HEK293 (cell line): ENCODE measurements at regions not wholly inside any gene's neighbourhood (a gene's known extent, or its start where the extent isn't known, plus 50 kb on each side); places are given as distances from the start of the nearest gene placed in this dataset.

Experiments used
- CTCF ChIA-PET: fragments of 350-600 bp; formaldehyde crosslinking; extraction: SDS; loops from one replicate; lab custom pipeline; 2021; ENCODE audit warnings: antibody characterized with exemption; lab: Yijun Ruan, JAX
- POLR2A ChIA-PET: fragments of 300-600 bp; formaldehyde crosslinking; extraction: SDS; loops from one replicate; lab custom pipeline; 2020; ENCODE audit warnings: antibody characterized with exemption, inconsistent platforms; lab: Yijun Ruan, JAX
- H3K27ac ChIP-seq: fragments of 200-500 bp; sonication (Bioruptor generic); 2 replicates; pipeline ENCODE4 v1.5.1; 2014; ENCODE audit warnings: low read depth, low read length, control low read depth, inconsistent platforms; ENCODE audit errors: extremely low read depth
- H3K36me3 ChIP-seq, 2 experiments: fragments of 200-500 bp in 1 of 2; sonication (Bioruptor generic) in 1 of 2; 1 replicate in 1 of 2; 2 replicates in 1 of 2; pipeline ENCODE4 v1.5.1; 2014 to 2017; ENCODE audit warnings: inconsistent platforms in 2 of 2, low read length in 2 of 2; ENCODE audit not compliant: control insufficient read depth in 2 of 2, insufficient read depth in 1 of 2
- H3K4me1 ChIP-seq: fragments of 200-500 bp; sonication (Bioruptor generic); 2 replicates; pipeline ENCODE4 v1.5.1; 2014; ENCODE audit warnings: mild to moderate bottlenecking, low read length, inconsistent platforms; ENCODE audit not compliant: control insufficient read depth, insufficient read depth
- H3K4me3 ChIP-seq: 2 replicates; pipeline ENCODE4 v1.5.1; 2011; ENCODE audit warnings: low read depth, mild to moderate bottlenecking, control low read depth, low read length, moderate library complexity
- H3K9me3 ChIP-seq: fragments of 200-500 bp; sonication (Bioruptor generic); 2 replicates; pipeline ENCODE4 v1.5.1; 2014; ENCODE audit warnings: low read depth, low read length, inconsistent platforms; ENCODE audit not compliant: control insufficient read depth, insufficient read depth
- MEIS1 ChIP-seq: sonication (generic); formaldehyde crosslinking; IDR thresholded peaks from 2 replicates; pipeline ENCODE4 v1.8.1; 2022; ENCODE audit warnings: missing genetic modification reagents, mild to moderate bottlenecking, borderline replicate concordance
- SP2 ChIP-seq: fragments of 450-650 bp; formaldehyde crosslinking; IDR thresholded peaks from 2 replicates; pipeline ENCODE4 v1.5.1; 2016; ENCODE audit warnings: missing biosample characterization, missing genetic modification characterization
- YY1 ChIP-seq: fragments of 450-650 bp; formaldehyde crosslinking; IDR thresholded peaks from 2 replicates; pipeline ENCODE4 v1.5.1; 2018; ENCODE audit warnings: missing biosample characterization, missing genetic modification characterization
- ZBTB11 ChIP-seq: fragments of 450-650 bp; formaldehyde crosslinking; conservative IDR thresholded peaks from 2 replicates; pipeline ENCODE4 v1.5.1; 2016; ENCODE audit warnings: low read depth, missing biosample characterization, missing genetic modification characterization
- ZFP69B ChIP-seq: fragments of 450-650 bp; formaldehyde crosslinking; IDR thresholded peaks from 2 replicates; pipeline ENCODE4 v1.5.1; 2016; ENCODE audit warnings: missing biosample characterization, missing genetic modification characterization
- ZNF10 ChIP-seq: fragments of 450-650 bp; formaldehyde crosslinking; IDR thresholded peaks from 2 replicates; pipeline ENCODE4 v1.5.1; 2017; ENCODE audit warnings: missing biosample characterization, missing genetic modification characterization
- ZNF16 ChIP-seq: fragments of 450-650 bp; formaldehyde crosslinking; IDR thresholded peaks from 2 replicates; pipeline ENCODE4 v1.5.1; 2016; ENCODE audit warnings: low read depth, missing biosample characterization, missing genetic modification characterization
- ZNF214 ChIP-seq: fragments of 450-650 bp; formaldehyde crosslinking; IDR thresholded peaks from 2 replicates; pipeline ENCODE4 v1.5.1; 2017; ENCODE audit warnings: missing biosample characterization, mild to moderate bottlenecking, missing genetic modification characterization, borderline replicate concordance
- ZNF221 ChIP-seq: fragments of 450-650 bp; formaldehyde crosslinking; IDR thresholded peaks from 2 replicates; pipeline ENCODE4 v1.5.1; 2017; ENCODE audit warnings: missing biosample characterization, missing genetic modification characterization, borderline replicate concordance
- ZNF341 ChIP-seq: fragments of 450-650 bp; formaldehyde crosslinking; IDR thresholded peaks from 2 replicates; pipeline ENCODE4; 2016; ENCODE audit warnings: low read depth, missing biosample characterization, missing genetic modification characterization
- ZNF416 ChIP-seq: fragments of 450-650 bp; formaldehyde crosslinking; IDR thresholded peaks from 2 replicates; pipeline ENCODE4 v1.5.1; 2016; ENCODE audit warnings: missing biosample characterization, missing genetic modification characterization
- ZNF501 ChIP-seq: fragments of 450-650 bp; formaldehyde crosslinking; IDR thresholded peaks from 2 replicates; pipeline ENCODE4 v1.5.1; 2016; ENCODE audit warnings: missing biosample characterization, missing genetic modification characterization
- ZNF518A ChIP-seq: fragments of 450-650 bp; formaldehyde crosslinking; conservative IDR thresholded peaks from 2 replicates; pipeline ENCODE4 v1.5.1; 2016; ENCODE audit warnings: low read depth, missing biosample characterization, missing genetic modification characterization
- ZNF596 ChIP-seq: fragments of 450-650 bp; IDR thresholded peaks from 2 replicates; pipeline ENCODE4 v1.5.0; 2018; ENCODE audit warnings: missing biosample characterization, mild to moderate bottlenecking, missing genetic modification characterization, moderate library complexity
- ZNF701 ChIP-seq: fragments of 450-650 bp; formaldehyde crosslinking; IDR thresholded peaks from 2 replicates; pipeline ENCODE4 v1.5.1; 2016; ENCODE audit warnings: missing biosample characterization, missing genetic modification characterization
- ZNF76 ChIP-seq: fragments of 450-650 bp; formaldehyde crosslinking; IDR thresholded peaks from 2 replicates; pipeline ENCODE4; 2016; ENCODE audit warnings: low read depth, missing biosample characterization, missing genetic modification characterization, borderline replicate concordance
- ZNF776 ChIP-seq: fragments of 450-650 bp; formaldehyde crosslinking; IDR thresholded peaks from 2 replicates; pipeline ENCODE4 v1.5.0; 2017; ENCODE audit warnings: missing biosample characterization, missing genetic modification characterization, borderline replicate concordance
- ZNF792 ChIP-seq: fragments of 450-650 bp; formaldehyde crosslinking; IDR thresholded peaks from 2 replicates; pipeline ENCODE4 v1.5.1; 2016; ENCODE audit warnings: missing biosample characterization, missing genetic modification characterization
- ZSCAN23 ChIP-seq: fragments of 450-650 bp; formaldehyde crosslinking; IDR thresholded peaks from 2 replicates; pipeline ENCODE4 v1.5.1; 2016; ENCODE audit warnings: missing biosample characterization, missing genetic modification characterization
- ZSCAN30 ChIP-seq: fragments of 450-650 bp; IDR thresholded peaks from 2 replicates; pipeline ENCODE4 v1.5.1; 2018; ENCODE audit warnings: missing biosample characterization, mild to moderate bottlenecking, missing genetic modification characterization, moderate library complexity
- TF ChIP-seq, protein P1 (sequence below): fragments of 450-650 bp; formaldehyde crosslinking; IDR thresholded peaks from 2 replicates; pipeline ENCODE4 v1.5.1; 2016; ENCODE audit warnings: missing biosample characterization, missing genetic modification characterization
- TF ChIP-seq, protein P2 (sequence below): fragments of 450-650 bp; formaldehyde crosslinking; IDR thresholded peaks from 2 replicates; pipeline ENCODE4 v1.5.1; 2016; ENCODE audit warnings: missing biosample characterization, missing genetic modification characterization

- TF ChIP-seq ZNF518A (tag by site-specific recombination) (no peak), ZNF701 (tag by site-specific recombination) (no peak), ZNF341 (tag by site-specific recombination) (no peak)
Observed at GRCh38 chr13:85405316-85405897, 393.8 kb downstream of the SLITRK6 start (continued).

DNA sequence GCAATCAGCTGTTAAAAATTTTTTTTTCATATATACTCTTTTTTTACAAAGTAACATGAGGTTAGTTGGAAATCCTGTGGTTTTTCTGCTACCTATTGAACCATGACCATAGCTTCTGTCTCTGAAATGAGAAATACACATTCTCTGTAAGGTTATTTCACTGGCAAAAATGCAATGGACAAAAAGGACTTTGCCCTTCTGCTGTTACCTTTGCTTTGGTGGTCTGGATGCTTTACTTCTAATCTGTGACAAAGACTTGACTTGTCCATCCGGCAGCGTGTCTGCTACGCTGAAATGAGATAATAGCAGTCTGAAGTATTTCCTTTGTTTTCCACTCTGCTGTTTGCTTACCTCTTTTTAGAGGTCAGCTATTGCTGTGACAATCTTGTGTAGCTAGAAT lies 412.8 kb downstream of the SLITRK6 start:
- POLR2A ChIA-PET, result no interaction called here
- Histone ChIP-seq H3K4me1 (no peaks in the 10 kb centered on the region), H3K36me3 (no peaks in the 10 kb centered on the region), H3K9me3 (no peaks in the 10 kb centered on the region), H3K4me3 (no peak overlapping the region), H3K27ac (no peak overlapping the region)
- CTCF ChIA-PET, result no interaction called here
- no peak for TF ChIP-seq ZFP69B
- no peak for TF ChIP-seq ZNF596 (tag by site-specific recombination)
- TF ChIP-seq ZNF501 (tag by site-specific recombination), result no peak
- TF ChIP-seq ZSCAN30, result no peak
- TF ChIP-seq, protein P1, sequence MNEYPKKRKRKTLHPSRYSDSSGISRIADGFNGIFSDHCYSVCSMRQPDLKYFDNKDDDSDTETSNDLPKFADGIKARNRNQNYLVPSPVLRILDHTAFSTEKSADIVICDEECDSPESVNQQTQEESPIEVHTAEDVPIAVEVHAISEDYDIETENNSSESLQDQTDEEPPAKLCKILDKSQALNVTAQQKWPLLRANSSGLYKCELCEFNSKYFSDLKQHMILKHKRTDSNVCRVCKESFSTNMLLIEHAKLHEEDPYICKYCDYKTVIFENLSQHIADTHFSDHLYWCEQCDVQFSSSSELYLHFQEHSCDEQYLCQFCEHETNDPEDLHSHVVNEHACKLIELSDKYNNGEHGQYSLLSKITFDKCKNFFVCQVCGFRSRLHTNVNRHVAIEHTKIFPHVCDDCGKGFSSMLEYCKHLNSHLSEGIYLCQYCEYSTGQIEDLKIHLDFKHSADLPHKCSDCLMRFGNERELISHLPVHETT, result no peak

GRCh38 chr13:85383291-85383690 lies 415.9 kb downstream of the SLITRK6 start:
- H3K4me1 ChIP-seq, result no peaks in the 10 kb centered on the region
- ChIA-PET POLR2A (no interaction called here), CTCF (no interaction called here)
- no peak overlapping the region for H3K4me3 ChIP-seq
- H3K9me3 ChIP-seq, result no peaks in the 10 kb centered on the region
- H3K36me3 ChIP-seq, result no peaks in the 10 kb centered on the region
- H3K27ac ChIP-seq, result no peak overlapping the region
- TF ChIP-seq ZNF221 (tag by site-specific recombination) (no peak), ZNF16 (no peak), MEIS1 (no peak), ZNF416 (no peak), ZSCAN23 (tag by site-specific recombination) (no peak), ZNF792 (tag by site-specific recombination) (no peak), ZNF10 (tag by site-specific recombination) (no peak), YY1 (no peak), ZNF214 (no peak), ZBTB11 (no peak), SP2 (tag by site-specific recombination) (no peak), ZNF76 (no peak), ZNF776 (tag by site-specific recombination) (no peak)
- TF ChIP-seq, protein P2, sequence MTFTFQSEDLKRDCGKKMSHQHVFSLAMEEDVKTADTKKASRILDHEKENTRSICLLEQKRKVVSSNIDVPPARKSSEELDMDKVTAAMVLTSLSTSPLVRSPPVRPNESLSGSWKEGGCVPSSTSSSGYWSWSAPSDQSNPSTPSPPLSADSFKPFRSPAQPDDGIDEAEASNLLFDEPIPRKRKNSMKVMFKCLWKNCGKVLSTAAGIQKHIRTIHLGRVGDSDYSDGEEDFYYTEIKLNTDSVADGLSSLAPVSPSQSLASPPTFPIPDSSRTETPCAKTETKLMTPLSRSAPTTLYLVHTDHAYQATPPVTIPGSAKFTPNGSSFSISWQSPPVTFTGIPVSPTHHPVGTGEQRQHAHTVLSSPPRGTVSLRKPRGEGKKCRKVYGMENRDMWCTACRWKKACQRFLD (tag by site-specific recombination), result no peak
- TF ChIP-seq, all 188 proteins: peak for 0
